ENCODE measurements at regions not wholly inside any gene's neighbourhood (a gene's known extent, or its start where the extent isn't known, plus 50 kb on each side); places are given as distances from the start of the nearest gene placed in this dataset.

DNA sequence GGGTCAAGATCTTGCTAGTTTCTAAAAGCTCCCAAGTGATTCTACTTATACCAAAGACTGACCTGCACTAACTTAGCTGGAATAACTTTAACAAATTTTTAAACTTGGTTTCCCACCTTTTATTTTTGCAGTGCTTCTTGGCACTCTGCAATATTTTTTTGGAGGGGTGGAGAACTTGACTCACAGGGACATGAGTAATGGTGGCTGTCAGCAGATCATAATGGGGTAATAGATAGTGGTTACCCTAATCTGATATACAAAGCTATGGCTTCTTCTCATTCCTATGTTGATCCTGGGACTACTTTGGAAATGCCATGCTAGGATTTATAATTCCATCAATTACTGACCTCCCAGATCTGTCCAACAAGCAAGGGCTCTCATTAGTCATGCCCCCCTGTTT lies 295.7 kb downstream of the GPAT3 start:
- Histone ChIP-seq H3K14ac (ENCODE audit: insufficient read depth, low read length) (no peak overlapping the region), H3K23me2 (ENCODE audit: insufficient read length, low read depth, low read length, poor library complexity, severe bottlenecking) (no peaks in the 10 kb centered on the region), H3K18ac (ENCODE audit: insufficient read length, low read depth, low read length) (no peak overlapping the region), H4K5ac (ENCODE audit: insufficient read length, low read depth, low read length) (no peak overlapping the region), H2BK12ac (ENCODE audit: insufficient read length, low read depth, low read length) (no peak overlapping the region), H4K20me1 (ENCODE audit: control insufficient read depth, insufficient read depth, insufficient read length) (no peaks in the 10 kb centered on the region), H4K91ac (ENCODE audit: insufficient read length, low read depth, low read length) (no peak overlapping the region), H3K4me1 (ENCODE audit: insufficient read depth, low read length) (no peaks in the 10 kb centered on the region), H3K4ac (ENCODE audit: low read depth, low read length) (no peak overlapping the region), H3T11ph (ENCODE audit: low read length) (no peak overlapping the region), H4K8ac (replicated peaks; ENCODE audit: insufficient read length, low read depth, low read length) (no peak overlapping the region), H2AFZ (ENCODE audit: low read length) (no peak overlapping the region), H3K79me1 (ENCODE audit: insufficient read depth, low read depth, low read length, poor library complexity, severe bottlenecking) (no peaks in the 10 kb centered on the region), H3K79me2 (ENCODE audit: insufficient read depth, low read length) (no peaks in the 10 kb centered on the region), H3K9me3 (ENCODE audit: control insufficient read depth, low read depth, low read length) (no peaks in the 10 kb centered on the region), H3K27ac (ENCODE audit: insufficient read length, low read depth, low read length) (no peak overlapping the region), H3K4me2 (ENCODE audit: insufficient read depth, insufficient read length, low read length) (no peak overlapping the region), H3K9ac (ENCODE audit: extremely low read depth, insufficient read length, low read length) (no peak overlapping the region), H2BK5ac (ENCODE audit: insufficient read length, low read length) (no peak overlapping the region), H2AK5ac (ENCODE audit: insufficient read length, low read length) (no peak overlapping the region), H2BK20ac (ENCODE audit: low read depth, low read length, poor library complexity, severe bottlenecking) (no peak overlapping the region), H3K23ac (ENCODE audit: insufficient read length, low read depth, low read length) (no peak overlapping the region), H2BK15ac (ENCODE audit: low read depth, low read length) (no peak overlapping the region), H3K27me3 (ENCODE audit: insufficient read depth, low read length) (no peaks in the 10 kb centered on the region), H3K56ac (ENCODE audit: insufficient read length, low read depth, low read length) (no peak overlapping the region), H2BK120ac (ENCODE audit: low read depth, low read length, poor library complexity, severe bottlenecking) (no peak overlapping the region)
- TF ChIP-seq, protein P1, sequence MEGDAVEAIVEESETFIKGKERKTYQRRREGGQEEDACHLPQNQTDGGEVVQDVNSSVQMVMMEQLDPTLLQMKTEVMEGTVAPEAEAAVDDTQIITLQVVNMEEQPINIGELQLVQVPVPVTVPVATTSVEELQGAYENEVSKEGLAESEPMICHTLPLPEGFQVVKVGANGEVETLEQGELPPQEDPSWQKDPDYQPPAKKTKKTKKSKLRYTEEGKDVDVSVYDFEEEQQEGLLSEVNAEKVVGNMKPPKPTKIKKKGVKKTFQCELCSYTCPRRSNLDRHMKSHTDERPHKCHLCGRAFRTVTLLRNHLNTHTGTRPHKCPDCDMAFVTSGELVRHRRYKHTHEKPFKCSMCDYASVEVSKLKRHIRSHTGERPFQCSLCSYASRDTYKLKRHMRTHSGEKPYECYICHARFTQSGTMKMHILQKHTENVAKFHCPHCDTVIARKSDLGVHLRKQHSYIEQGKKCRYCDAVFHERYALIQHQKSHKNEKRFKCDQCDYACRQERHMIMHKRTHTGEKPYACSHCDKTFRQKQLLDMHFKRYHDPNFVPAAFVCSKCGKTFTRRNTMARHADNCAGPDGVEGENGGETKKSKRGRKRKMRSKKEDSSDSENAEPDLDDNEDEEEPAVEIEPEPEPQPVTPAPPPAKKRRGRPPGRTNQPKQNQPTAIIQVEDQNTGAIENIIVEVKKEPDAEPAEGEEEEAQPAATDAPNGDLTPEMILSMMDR (conservative IDR thresholded peaks at IDR 0.05), result no peak
- H3K27ac Mint-ChIP-seq, result no peak overlapping the region
- H3K9me3 Mint-ChIP-seq, result no peaks in the 10 kb centered on the region
- no peaks in the 10 kb centered on the region for H3K27me3 Mint-ChIP-seq (ENCODE audit: low read depth)
- no peaks in the 10 kb centered on the region for H3K36me3 Mint-ChIP-seq (ENCODE audit: insufficient read depth in 1 of 3, low read depth in 3 of 3)
- H3K4me1 Mint-ChIP-seq, result peaks cover 0 to 2% of the 10 kb centered on the region in 2 experiments; a peak in 2 of 4 replicates
- no peak overlapping the region for H3K4me3 Mint-ChIP-seq
- DNase-seq, result no peak
